Muscle layer of duodenum (tissue), 2 donors: ENCODE measurements at regions not wholly inside any gene's neighbourhood (a gene's known extent, or its start where the extent isn't known, plus 50 kb on each side); places are given as distances from the start of the nearest gene placed in this dataset.

Source experiments
- H3K27ac ChIP-seq: one replicate; pipeline ENCODE4 v1.7.0; 2013; ENCODE audit warnings: mild to moderate bottlenecking, low read length
- H3K27me3 ChIP-seq: one replicate; pipeline ENCODE4 v1.7.0; 2013; ENCODE audit warnings: low read depth, mild to moderate bottlenecking, control low read depth, low read length
- H3K36me3 ChIP-seq, 2 donors: one replicate each; pipeline ENCODE4 v1.7.0; 2013; ENCODE audit warnings: low read length in 2 of 2, control low read depth in 1 of 2, mild to moderate bottlenecking in 1 of 2; ENCODE audit not compliant: insufficient read depth in 2 of 2, control insufficient read depth in 1 of 2
- H3K4me1 ChIP-seq, 2 donors: one replicate each; pipeline ENCODE4 v1.7.0; 2013; ENCODE audit warnings: low read length in 2 of 2, mild to moderate bottlenecking in 2 of 2, control low read depth in 1 of 2, moderate library complexity in 1 of 2; ENCODE audit not compliant: insufficient read depth in 2 of 2, control insufficient read depth in 1 of 2
- H3K4me3 ChIP-seq, 2 donors: one replicate each; pipeline ENCODE4 v1.7.0; 2013; ENCODE audit warnings: low read length in 2 of 2, low read depth in 1 of 2, mild to moderate bottlenecking in 1 of 2
- H3K9me3 ChIP-seq, 2 donors: one replicate each; pipeline ENCODE4 v1.7.0; 2013; ENCODE audit warnings: low read length in 2 of 2, control low read depth in 1 of 2, mild to moderate bottlenecking in 1 of 2; ENCODE audit not compliant: control insufficient read depth in 1 of 2
- donor health status: healthy.

DNA sequence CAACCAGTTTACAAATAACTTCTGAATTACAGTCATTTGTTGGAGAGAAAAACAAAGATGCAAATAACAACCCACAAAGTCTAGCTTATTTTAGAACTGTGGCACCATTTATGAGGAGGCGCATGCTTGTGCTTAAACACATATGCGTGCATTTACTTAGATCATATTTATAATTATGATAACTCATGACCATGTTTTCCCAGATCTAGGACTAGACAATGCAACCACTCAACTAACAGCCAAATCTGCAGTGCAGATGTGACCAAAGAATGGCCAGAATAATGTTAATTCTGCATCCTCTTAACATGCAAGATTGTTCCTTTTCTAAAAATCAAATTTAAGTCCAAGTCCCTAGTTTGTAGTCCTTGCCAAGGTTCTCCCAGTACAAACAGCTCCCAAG, 167.3 kb upstream of the FST start:
- Histone ChIP-seq H3K27ac (no peak overlapping the region), H3K4me1 (no peaks in the 10 kb centered on the region), H3K4me3 (no peak overlapping the region), H3K36me3 (no peaks in the 10 kb centered on the region), H3K27me3 (no peaks in the 10 kb centered on the region), H3K9me3 (peaks cover 0 to 5% of the 10 kb centered on the region in 2 donors)

DNA sequence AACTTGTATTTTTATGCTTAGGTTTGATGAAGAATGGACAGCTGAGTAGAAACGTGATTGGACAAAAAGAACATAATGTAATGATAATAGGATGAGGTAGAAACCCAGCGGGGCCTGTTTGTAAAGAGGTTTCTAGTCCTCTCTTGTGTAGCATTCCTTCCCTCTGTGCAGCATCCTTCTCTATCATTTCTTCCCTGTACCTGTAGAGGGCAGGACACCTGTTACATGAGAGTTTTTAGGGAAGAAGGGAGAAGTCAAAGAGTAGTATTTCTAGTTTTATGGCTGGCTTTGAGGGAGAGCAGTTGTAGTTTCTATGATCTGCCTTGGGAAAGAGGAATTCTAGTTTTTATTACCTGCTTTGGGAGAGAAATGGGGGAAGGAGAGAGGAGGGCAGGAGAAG, 162.1 kb upstream of the FST start:
- H3K27ac ChIP-seq = no peak overlapping the region

DNA sequence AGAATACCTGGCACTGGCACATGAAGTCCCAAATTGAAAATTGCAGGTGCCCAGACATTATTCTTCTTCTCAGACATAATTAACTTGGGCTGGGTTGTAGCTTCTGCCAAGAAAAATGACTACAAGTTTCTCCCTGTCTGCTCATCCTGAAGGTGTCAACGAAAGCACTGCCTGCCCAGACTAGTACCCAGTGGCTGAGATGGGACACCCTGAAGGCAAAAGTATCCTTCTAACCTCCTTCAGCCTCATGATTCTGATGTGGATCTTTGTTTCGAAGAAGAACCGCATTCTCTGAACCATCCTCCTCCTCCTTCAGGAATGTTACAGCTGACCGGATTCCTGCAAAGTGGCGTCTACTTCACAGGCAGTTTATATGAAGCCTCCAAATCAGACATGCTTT, 161.1 kb upstream of the FST start:
- Histone ChIP-seq H3K9me3 (peaks cover 0 to 5% of the 10 kb centered on the region in 2 donors), H3K36me3 (no peaks in the 10 kb centered on the region), H3K27me3 (no peaks in the 10 kb centered on the region), H3K4me1 (no peaks in the 10 kb centered on the region), H3K27ac (no peak overlapping the region), H3K4me3 (no peak overlapping the region)

More for the DNA sequence above, 162.1 kb upstream of the FST start:
- H3K36me3 ChIP-seq = no peaks in the 10 kb centered on the region
- H3K9me3 ChIP-seq = peaks cover 0 to 5% of the 10 kb centered on the region in 2 donors
- H3K4me1 ChIP-seq = no peaks in the 10 kb centered on the region
- H3K27me3 ChIP-seq = no peaks in the 10 kb centered on the region
- no peak overlapping the region for H3K4me3 ChIP-seq

DNA sequence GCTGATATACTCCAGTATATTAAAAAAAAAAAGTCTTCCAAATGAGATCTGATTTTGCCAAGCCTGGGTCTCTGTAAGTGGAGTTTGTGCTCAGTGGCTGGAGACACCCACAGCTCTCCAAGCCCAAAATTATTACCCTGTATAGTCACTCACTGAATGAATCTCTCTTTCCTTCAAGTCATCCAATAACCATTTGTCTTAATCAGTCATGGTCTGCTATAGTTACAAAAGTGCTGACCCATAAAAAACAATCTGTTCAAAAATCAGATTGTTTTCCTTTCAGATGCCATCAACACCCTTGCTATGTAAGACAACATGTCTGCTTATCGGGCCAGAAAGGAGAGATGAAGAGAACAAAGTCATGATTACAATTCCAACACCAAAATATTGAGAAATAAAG, 159.4 kb upstream of the FST start:
- Histone ChIP-seq H3K9me3 (peaks cover 0 to 4% of the 10 kb centered on the region in 2 donors), H3K36me3 (no peaks in the 10 kb centered on the region), H3K27ac (no peak overlapping the region), H3K4me1 (no peaks in the 10 kb centered on the region), H3K4me3 (no peak overlapping the region), H3K27me3 (no peaks in the 10 kb centered on the region)

DNA sequence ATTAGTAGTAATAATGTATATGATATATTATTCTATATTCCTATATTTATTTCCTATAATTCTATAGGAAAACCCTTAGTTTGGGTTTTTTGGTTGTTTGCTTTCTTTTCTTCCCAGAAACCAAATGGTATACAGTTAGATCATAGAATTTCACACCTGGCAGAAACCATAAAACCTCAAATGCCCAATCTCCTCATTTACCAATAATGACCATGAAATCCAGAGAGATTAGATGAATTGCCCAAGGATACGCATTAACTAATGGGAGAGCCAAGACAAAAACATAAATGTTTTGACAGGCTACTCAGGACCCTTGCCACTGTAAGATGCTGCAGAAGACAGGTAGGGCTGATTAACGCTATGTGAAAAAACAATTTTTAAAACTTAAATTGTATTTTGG, 158.7 kb upstream of the FST start:
- no peak overlapping the region for H3K27ac ChIP-seq
- H3K4me1 ChIP-seq = no peaks in the 10 kb centered on the region
- no peaks in the 10 kb centered on the region for H3K27me3 ChIP-seq
- no peaks in the 10 kb centered on the region for H3K36me3 ChIP-seq
- no peaks in the 10 kb centered on the region for H3K9me3 ChIP-seq
- no peak overlapping the region for H3K4me3 ChIP-seq

DNA sequence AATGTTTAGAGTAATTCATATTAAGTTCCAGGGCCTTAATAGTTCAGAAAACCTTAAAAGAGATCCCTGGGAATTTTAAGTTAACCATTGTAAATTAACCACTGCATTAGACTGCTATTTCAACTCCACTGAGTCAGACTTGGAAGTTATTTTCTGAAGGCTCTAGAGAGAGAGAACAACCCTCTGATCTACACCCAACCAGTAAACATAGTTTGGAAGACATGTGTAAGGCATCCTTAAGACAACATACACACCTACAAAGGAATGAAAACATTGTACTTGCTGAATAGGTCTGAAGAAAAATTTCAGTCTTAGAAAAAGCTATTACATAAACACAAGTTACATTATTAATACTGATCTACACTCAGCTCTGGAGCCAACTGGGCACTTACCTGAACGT, 158.2 kb upstream of the FST start:
- Histone ChIP-seq H3K4me3 (no peak overlapping the region), H3K4me1 (no peaks in the 10 kb centered on the region), H3K27ac (no peak overlapping the region), H3K36me3 (no peaks in the 10 kb centered on the region), H3K9me3 (no peaks in the 10 kb centered on the region), H3K27me3 (no peaks in the 10 kb centered on the region)

DNA sequence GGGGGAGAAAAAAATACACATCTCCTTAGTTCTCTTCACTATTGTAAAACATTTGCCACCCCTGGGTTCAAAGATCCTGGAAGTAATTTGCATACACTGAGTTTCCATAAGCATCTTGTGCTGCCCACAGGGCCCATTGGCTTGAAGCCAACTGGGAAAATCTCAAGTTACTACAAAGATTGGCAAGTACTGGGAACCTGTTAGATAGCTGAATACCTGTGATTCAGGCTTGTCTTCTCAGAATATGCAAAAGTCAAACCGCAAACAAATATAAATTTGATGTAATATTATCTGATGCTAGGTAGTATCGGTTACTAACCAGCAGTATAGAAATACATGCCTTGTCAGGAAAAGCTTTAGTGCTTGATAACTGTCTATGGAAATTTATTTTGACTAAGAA, 156.9 kb upstream of the FST start:
- Histone ChIP-seq H3K4me3 (no peak overlapping the region), H3K27ac (no peak overlapping the region), H3K9me3 (no peaks in the 10 kb centered on the region), H3K4me1 (no peaks in the 10 kb centered on the region), H3K27me3 (no peaks in the 10 kb centered on the region), H3K36me3 (no peaks in the 10 kb centered on the region)

DNA sequence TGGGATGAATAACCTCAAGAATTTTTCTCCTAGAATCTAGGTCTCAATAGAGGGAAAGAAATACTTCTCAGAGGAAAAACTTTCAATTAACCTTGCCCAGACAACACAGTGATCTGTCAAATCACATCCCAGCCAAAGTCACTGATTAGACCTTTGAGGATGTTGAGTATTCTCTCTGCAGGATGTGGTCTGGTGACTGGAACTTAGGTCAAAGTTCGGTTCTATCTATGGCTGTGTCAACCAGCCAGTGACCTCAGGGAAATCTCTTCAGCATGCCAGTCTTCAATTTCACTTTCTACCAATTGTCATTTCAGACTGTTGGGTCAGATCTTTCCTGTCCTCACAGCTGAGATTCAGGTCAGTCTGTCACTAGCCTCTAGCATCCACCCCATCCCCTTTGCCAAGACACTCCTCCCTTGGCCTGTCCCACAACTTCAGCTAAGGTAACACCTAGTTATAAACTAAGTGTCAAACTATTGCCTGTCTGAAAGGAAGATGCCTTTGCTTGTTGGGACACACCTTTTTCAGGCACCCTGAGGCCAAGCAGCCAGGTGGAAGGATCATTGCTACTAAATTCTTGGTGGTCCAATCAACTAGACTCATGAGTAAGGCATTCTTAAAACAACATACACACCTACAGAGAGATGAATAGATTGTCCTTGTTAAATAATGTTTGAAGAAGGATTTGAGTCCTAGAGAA, 156.3 kb upstream of the FST start:
- Histone ChIP-seq H3K27ac (no peak overlapping the region), H3K4me3 (no peak overlapping the region), H3K4me1 (no peaks in the 10 kb centered on the region), H3K27me3 (no peaks in the 10 kb centered on the region), H3K36me3 (no peaks in the 10 kb centered on the region), H3K9me3 (no peaks in the 10 kb centered on the region)

DNA sequence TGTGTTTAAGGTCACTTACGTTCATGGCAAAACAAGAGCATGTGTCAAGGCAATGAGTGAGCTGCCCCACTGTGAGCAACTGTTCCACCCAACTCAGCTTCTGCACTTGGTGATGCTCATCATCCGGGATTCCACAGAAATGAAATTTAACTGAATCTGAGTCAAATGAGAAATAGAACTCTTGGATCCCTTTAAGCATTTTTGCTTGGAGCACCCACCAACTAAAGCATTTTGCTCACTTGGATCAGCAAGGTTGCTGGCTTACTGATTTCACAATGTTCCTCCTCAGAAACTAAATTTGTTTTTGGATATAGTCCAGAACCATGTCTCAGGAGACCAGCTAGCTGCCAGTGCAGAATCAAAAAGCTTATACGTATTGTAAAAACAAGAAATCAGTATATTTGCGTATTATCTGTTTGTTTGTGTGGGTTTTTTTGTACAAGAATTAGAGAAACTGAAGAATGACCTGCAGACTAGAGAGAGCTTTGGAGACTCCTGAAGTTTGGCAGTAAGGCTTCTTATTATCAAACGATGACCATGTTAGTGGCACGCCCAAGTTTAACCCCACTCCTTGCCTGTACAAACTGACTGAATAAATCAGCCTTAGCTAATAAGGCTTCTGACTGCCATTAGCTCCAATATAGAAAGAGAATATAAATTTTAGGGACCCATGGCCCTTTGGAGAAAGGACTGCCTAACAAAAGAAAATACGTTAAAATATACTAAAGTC, 153.8 kb upstream of the FST start:
- H3K27ac ChIP-seq = no peak overlapping the region
- H3K4me3 ChIP-seq = no peak overlapping the region
- no peaks in the 10 kb centered on the region for H3K9me3 ChIP-seq
- no peaks in the 10 kb centered on the region for H3K4me1 ChIP-seq
- no peaks in the 10 kb centered on the region for H3K36me3 ChIP-seq
- no peaks in the 10 kb centered on the region for H3K27me3 ChIP-seq

DNA sequence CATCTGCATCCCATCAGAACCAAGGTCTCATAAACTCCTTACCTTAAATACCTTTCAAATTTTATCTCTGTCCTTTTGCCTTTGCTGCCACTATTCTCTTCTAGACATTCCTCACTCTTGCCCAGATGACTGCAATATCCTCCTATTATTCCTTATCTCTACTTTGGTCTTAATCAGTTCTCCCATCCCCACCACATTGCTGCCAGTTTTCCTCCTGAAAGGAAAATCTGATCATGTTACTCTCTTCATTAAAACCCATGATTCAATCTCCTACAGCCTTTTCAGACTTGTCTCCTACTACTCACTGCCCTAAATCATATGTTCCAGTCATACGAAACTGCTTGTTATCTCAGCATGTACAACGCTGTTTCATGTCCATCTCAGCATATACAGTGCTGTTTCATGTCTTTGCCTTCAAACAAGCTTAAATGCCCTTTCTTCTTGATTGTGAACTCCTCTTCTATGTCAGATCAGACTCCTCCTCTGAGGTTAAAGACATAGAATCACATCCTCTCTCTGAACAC, 152.6 kb upstream of the FST start:
- Histone ChIP-seq H3K27me3 (no peaks in the 10 kb centered on the region), H3K27ac (no peak overlapping the region), H3K9me3 (no peaks in the 10 kb centered on the region), H3K4me3 (no peak overlapping the region), H3K4me1 (no peaks in the 10 kb centered on the region), H3K36me3 (no peaks in the 10 kb centered on the region)

DNA sequence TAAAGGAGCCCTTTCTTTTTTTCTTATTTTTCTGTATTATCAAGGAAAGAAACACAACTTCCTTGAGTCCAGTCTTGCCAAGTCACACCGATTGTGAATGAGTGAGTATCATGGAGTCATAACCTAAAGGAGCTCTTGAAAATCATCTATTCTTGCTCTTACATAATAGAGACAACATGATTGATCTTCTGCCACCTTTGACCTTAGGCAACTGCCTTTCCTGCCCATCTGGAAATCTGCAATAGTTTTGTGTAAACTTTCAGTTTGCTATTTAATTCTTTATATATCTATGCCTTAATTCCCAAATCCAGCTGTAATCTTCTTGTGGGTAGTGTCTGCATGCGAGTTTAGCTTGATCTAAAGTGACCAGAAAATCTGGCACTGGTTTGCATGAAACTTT, 149.9 kb upstream of the FST start:
- Histone ChIP-seq H3K9me3 (no peaks in the 10 kb centered on the region), H3K27me3 (no peaks in the 10 kb centered on the region), H3K27ac (no peak overlapping the region), H3K36me3 (no peaks in the 10 kb centered on the region), H3K4me3 (no peak overlapping the region), H3K4me1 (peaks cover 0 to 4% of the 10 kb centered on the region in 2 donors)
